Uterus (tissue), 3 donors: ENCODE measurements at regions not wholly inside any gene's neighbourhood (a gene's known extent, or its start where the extent isn't known, plus 50 kb on each side); places are given as distances from the start of the nearest gene placed in this dataset.

Experiments used
- DNase-seq, 2 donors: peaks; one replicate each; pipeline ENCODE4 v3.0.0-alpha.2; 2019 to 2020
- H3K27ac ChIP-seq, 2 donors: fragments of 200-600 bp; sonication (generic); 1 replicate in 1 of 2; 2 replicates in 1 of 2; pipeline ENCODE4 v1.5.1; 2016 to 2018
- H3K27me3 ChIP-seq, 2 donors: fragments of 200-600 bp; sonication (generic); one replicate each; pipeline ENCODE4 v1.5.1; 2018 to 2019; ENCODE audit warnings: control low read depth in 1 of 2
- H3K36me3 ChIP-seq, 2 donors: fragments of 200-600 bp; sonication (generic); one replicate each; pipeline ENCODE4 v1.5.1; 2019; ENCODE audit warnings: control low read depth in 1 of 2
- H3K4me1 ChIP-seq, 2 donors: fragments of 200-600 bp; sonication (generic); one replicate each; pipeline ENCODE4 v1.5.1; 2018 to 2019; ENCODE audit warnings: control low read depth in 1 of 2
- H3K4me3 ChIP-seq, 2 donors: fragments of 200-600 bp; sonication (generic); 1 replicate in 1 of 2; 2 replicates in 1 of 2; pipeline ENCODE4 v1.5.1; 2018 to 2019; ENCODE audit warnings: mild to moderate bottlenecking in 1 of 2
- H3K9me3 ChIP-seq, 2 donors: fragments of 200-600 bp; sonication (generic); one replicate each; pipeline ENCODE4 v1.5.1; 2019; ENCODE audit warnings: control low read depth in 1 of 2
- CTCF ChIP-seq, 4 experiments: fragments of 200-600 bp in 2 of 4; fragments of 450-650 bp in 2 of 4; sonication (generic) in 2 of 4; IDR thresholded peaks; one replicate each; pipeline ENCODE4 v1.5.1; 2016 to 2019; ENCODE audit warnings: antibody characterized with exemption in 4 of 4, mild to moderate bottlenecking in 2 of 4, moderate library complexity in 1 of 4
- POLR2A ChIP-seq, 2 donors: fragments of 450-650 bp; IDR thresholded peaks; one replicate each; pipeline ENCODE4 v1.6.1; 2016; ENCODE audit warnings: antibody characterized with exemption in 2 of 2, mild to moderate bottlenecking in 1 of 2, moderate library complexity in 1 of 2
- intact Hi-C: fragments of 100-400 bp; cut with DNase I; formaldehyde crosslinking; loops from one replicate; pipeline ENCODE4 v1.15.1; 2023; ENCODE audit warnings: low total_unique reads
- donor health status: DM: yes; HTN: yes; CAD: no.

DNA sequence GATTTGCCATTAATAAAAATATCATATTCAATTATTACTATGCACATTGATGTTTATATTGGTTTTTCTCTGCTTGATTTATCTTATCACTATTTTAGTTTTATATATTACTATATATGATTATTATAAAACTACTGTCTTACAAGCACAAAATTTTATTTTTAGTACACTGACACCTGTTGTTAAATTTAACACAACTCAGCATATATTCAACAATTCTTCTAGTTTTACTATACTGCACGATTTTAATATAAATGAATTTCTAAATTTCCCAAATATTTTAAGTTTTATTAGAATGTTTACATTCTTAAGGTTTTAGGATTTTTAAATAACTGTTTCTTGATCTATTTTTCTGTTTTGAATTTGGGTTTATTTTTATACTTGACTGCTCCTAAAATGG, 889.8 kb upstream of the GJE1 start:
- DNase-seq, result no peak
- no peak overlapping the region for H3K4me3 ChIP-seq
- no peaks in the 10 kb centered on the region for H3K36me3 ChIP-seq
- H3K9me3 ChIP-seq, result no peaks in the 10 kb centered on the region
- intact Hi-C loops, result no loop called here
- H3K27ac ChIP-seq, result no peak overlapping the region
- TF ChIP-seq CTCF (IDR thresholded peaks at IDR 0.05) (no peak), POLR2A (IDR thresholded peaks at IDR 0.05) (no peak)
- H3K4me1 ChIP-seq, result no peaks in the 10 kb centered on the region
- H3K27me3 ChIP-seq, result no peaks in the 10 kb centered on the region

GRCh38 chr6:141229296-141229695, 903.4 kb upstream of the GJE1 start:
- no peak overlapping the region for H3K27ac ChIP-seq
- no peak for TF ChIP-seq POLR2A (IDR thresholded peaks at IDR 0.05)
- no peak for TF ChIP-seq CTCF (IDR thresholded peaks at IDR 0.05)
- no peaks in the 10 kb centered on the region for H3K4me1 ChIP-seq
- no peaks in the 10 kb centered on the region for H3K9me3 ChIP-seq
- DNase-seq, result no peak
- no peak overlapping the region for H3K4me3 ChIP-seq
- intact Hi-C loops, result no loop called here
- no peaks in the 10 kb centered on the region for H3K27me3 ChIP-seq
- H3K36me3 ChIP-seq, result no peaks in the 10 kb centered on the region

- intact Hi-C loops, result no loop called here
- H3K27ac ChIP-seq, result no peak overlapping the region
- H3K9me3 ChIP-seq, result no peaks in the 10 kb centered on the region
- no peak for DNase-seq
- no peak for TF ChIP-seq CTCF (IDR thresholded peaks at IDR 0.05)
- no peak for TF ChIP-seq POLR2A (IDR thresholded peaks at IDR 0.05)
- no peaks in the 10 kb centered on the region for H3K36me3 ChIP-seq
- no peaks in the 10 kb centered on the region for H3K4me1 ChIP-seq
- H3K27me3 ChIP-seq, result no peaks in the 10 kb centered on the region
- H3K4me3 ChIP-seq, result no peak overlapping the region
Observed at GRCh38 chr6:141218583-141218982, 914.1 kb upstream of the GJE1 start.

- H3K27me3 ChIP-seq, result no peaks in the 10 kb centered on the region
- H3K4me1 ChIP-seq, result no peaks in the 10 kb centered on the region
- no peak overlapping the region for H3K27ac ChIP-seq
- H3K4me3 ChIP-seq, result no peak overlapping the region
- H3K9me3 ChIP-seq, result no peaks in the 10 kb centered on the region
- TF ChIP-seq POLR2A (IDR thresholded peaks at IDR 0.05) (no peak), CTCF (IDR thresholded peaks at IDR 0.05) (no peak)
- H3K36me3 ChIP-seq, result no peaks in the 10 kb centered on the region
- intact Hi-C loops, result no loop called here
- DNase-seq, result no peak
Observed at GRCh38 chr6:141216726-141217125, 916.0 kb upstream of the GJE1 start.

- H3K27me3 ChIP-seq, result no peaks in the 10 kb centered on the region
- no peak overlapping the region for H3K4me3 ChIP-seq
- DNase-seq, result no peak
- H3K4me1 ChIP-seq, result no peaks in the 10 kb centered on the region
- intact Hi-C loops, result no loop called here
- H3K36me3 ChIP-seq, result no peaks in the 10 kb centered on the region
- TF ChIP-seq CTCF (IDR thresholded peaks at IDR 0.05) (no peak), POLR2A (IDR thresholded peaks at IDR 0.05) (no peak)
- H3K27ac ChIP-seq, result no peak overlapping the region
- H3K9me3 ChIP-seq, result no peaks in the 10 kb centered on the region
Observed at GRCh38 chr6:141212296-141212695, 920.4 kb upstream of the GJE1 start.
